CD4-positive, CD25-positive, alpha-beta regulatory T cell (primary cell): ENCODE measurements at regions not wholly inside any gene's neighbourhood (a gene's known extent, or its start where the extent isn't known, plus 50 kb on each side); places are given as distances from the start of the nearest gene placed in this dataset.

Experiments used
- ATAC-seq, 2 donors: fragments of 150-1000 bp; cut with Tn5 transposase; one replicate each; pipeline ENCODE4 v1.10.0; 2021; ENCODE audit warnings: low read depth in 2 of 2, moderate number of reproducible peaks in 2 of 2, moderate library complexity in 1 of 2
- DNase-seq, 3 donors: peaks; one replicate each; pipeline versions ENCODE4 v3.0.0 to v3.0.0-alpha.2; 2012 to 2022; ENCODE audit warnings: mixed read lengths in 1 of 3
- H3K27ac ChIP-seq: one replicate; pipeline ENCODE4 v1.7.0; 2013; ENCODE audit warnings: mild to moderate bottlenecking, low read length; ENCODE audit not compliant: insufficient read depth, poor library complexity, severe bottlenecking
- H3K27me3 ChIP-seq: one replicate; pipeline ENCODE4 v1.7.0; 2013; ENCODE audit warnings: low read length; ENCODE audit not compliant: control insufficient read depth, insufficient read depth
- H3K36me3 ChIP-seq: one replicate; pipeline ENCODE4 v1.7.0; 2013; ENCODE audit warnings: mild to moderate bottlenecking, low read length, moderate library complexity; ENCODE audit not compliant: control insufficient read depth, insufficient read depth
- H3K4me1 ChIP-seq: 2 replicates; pipeline ENCODE4 v1.7.0; 2013; ENCODE audit warnings: mild to moderate bottlenecking, low read length; ENCODE audit not compliant: insufficient read depth, control insufficient read depth, poor library complexity, severe bottlenecking
- H3K4me3 ChIP-seq: one replicate; pipeline ENCODE4 v1.7.0; 2013; ENCODE audit warnings: low read depth, mild to moderate bottlenecking, low read length, moderate library complexity
- H3K9me3 ChIP-seq, 2 experiments: 1 replicate in 1 of 2; 2 replicates in 1 of 2; pipeline ENCODE4 v1.7.0; 2013; ENCODE audit warnings: low read length in 2 of 2, mild to moderate bottlenecking in 1 of 2, moderate library complexity in 1 of 2; ENCODE audit not compliant: control insufficient read depth in 2 of 2
- H3K27ac Mint-ChIP-seq, 3 donors: one replicate each; pipeline ENCODE4 v1.8.0; 2020 to 2022; ENCODE audit warnings: mild to moderate bottlenecking in 3 of 3, mixed read lengths in 3 of 3, moderate library complexity in 2 of 3
- H3K27me3 Mint-ChIP-seq: one replicate; pipeline ENCODE4 v1.8.0; 2022; ENCODE audit warnings: mild to moderate bottlenecking, mixed read lengths
- H3K36me3 Mint-ChIP-seq: one replicate; pipeline ENCODE4 v1.8.0; 2020; ENCODE audit warnings: mixed read lengths
- H3K4me1 Mint-ChIP-seq, 4 donors: one replicate each; pipeline ENCODE4 v1.8.0; 2020 to 2022; ENCODE audit warnings: mixed read lengths in 4 of 4, mild to moderate bottlenecking in 1 of 4
- H3K4me3 Mint-ChIP-seq, 4 donors: one replicate each; pipeline ENCODE4 v1.8.0; 2020 to 2022; ENCODE audit warnings: mild to moderate bottlenecking in 4 of 4, mixed read lengths in 4 of 4, moderate library complexity in 3 of 4
- H3K9me3 Mint-ChIP-seq, 7 donors: one replicate each; pipeline ENCODE4 v1.8.0; 2020 to 2022; ENCODE audit warnings: mixed read lengths in 7 of 7, mild to moderate bottlenecking in 3 of 7, moderate library complexity in 2 of 7

DNA sequence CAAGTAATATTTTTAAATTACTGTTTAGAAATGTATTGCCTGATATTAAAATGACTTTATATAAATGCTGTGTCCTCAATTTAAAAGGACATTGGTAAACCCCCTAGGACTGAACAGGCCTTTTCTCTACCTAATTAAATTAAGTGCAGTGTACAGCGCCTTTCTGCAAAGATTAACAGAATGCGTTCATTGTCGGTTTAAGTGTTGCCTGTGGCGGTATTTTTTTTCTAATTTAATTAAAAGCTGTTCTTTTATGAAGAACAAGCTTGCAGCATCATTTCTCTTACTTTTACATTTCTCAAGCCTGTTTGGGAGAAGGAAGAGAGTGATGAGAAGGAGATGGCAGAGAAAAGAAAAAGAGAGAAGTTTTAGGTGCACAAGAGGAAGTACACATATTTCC lies 344.9 kb downstream of the CPS1 start:
- DNase-seq (no peak), ATAC-seq (no peak)
- H3K9me3 Mint-ChIP-seq: peaks cover 0 to 10% (median 2%) of the 10 kb centered on the region in 7 donors
- H3K36me3 ChIP-seq: no peaks in the 10 kb centered on the region
- H3K27me3 ChIP-seq: no peaks in the 10 kb centered on the region
- H3K4me3 Mint-ChIP-seq: no peak overlapping the region
- no peaks in the 10 kb centered on the region for H3K4me1 Mint-ChIP-seq
- no peaks in the 10 kb centered on the region for H3K27me3 Mint-ChIP-seq
- no peak overlapping the region for H3K27ac ChIP-seq
- H3K27ac Mint-ChIP-seq: no peak overlapping the region
- H3K9me3 ChIP-seq: no peaks in the 10 kb centered on the region
- H3K4me3 ChIP-seq: no peak overlapping the region
- H3K36me3 Mint-ChIP-seq: no peaks in the 10 kb centered on the region
- no peaks in the 10 kb centered on the region for H3K4me1 ChIP-seq

- Histone ChIP-seq H3K9me3 (no peaks in the 10 kb centered on the region), H3K4me1 (no peaks in the 10 kb centered on the region), H3K36me3 (no peaks in the 10 kb centered on the region), H3K4me3 (no peak overlapping the region), H3K27ac (no peak overlapping the region), H3K27me3 (no peaks in the 10 kb centered on the region)
- Mint-ChIP-seq H3K9me3 (peaks cover 3 to 29% (median 5%) of the 10 kb centered on the region in 7 donors), H3K4me3 (no peak overlapping the region), H3K27me3 (no peaks in the 10 kb centered on the region), H3K36me3 (no peaks in the 10 kb centered on the region), H3K27ac (no peak overlapping the region), H3K4me1 (no peaks in the 10 kb centered on the region)
- no peak for ATAC-seq
- no peak for DNase-seq
Observed at GRCh38 chr2:210912779-210913178, 356.4 kb downstream of the CPS1 start.

GRCh38 chr2:210913461-210913860 lies 357.1 kb downstream of the CPS1 start:
- H3K27me3 ChIP-seq: no peaks in the 10 kb centered on the region
- no peaks in the 10 kb centered on the region for H3K27me3 Mint-ChIP-seq
- H3K36me3 Mint-ChIP-seq: no peaks in the 10 kb centered on the region
- H3K9me3 ChIP-seq: no peaks in the 10 kb centered on the region
- peaks cover 2 to 23% (median 4%) of the 10 kb centered on the region in 7 donors for H3K9me3 Mint-ChIP-seq
- no peak overlapping the region for H3K4me3 Mint-ChIP-seq
- no peak overlapping the region for H3K4me3 ChIP-seq
- H3K27ac Mint-ChIP-seq: no peak overlapping the region
- no peaks in the 10 kb centered on the region for H3K36me3 ChIP-seq
- H3K4me1 ChIP-seq: no peaks in the 10 kb centered on the region
- H3K27ac ChIP-seq: no peak overlapping the region
- DNase-seq (no peak), ATAC-seq (no peak)
- no peaks in the 10 kb centered on the region for H3K4me1 Mint-ChIP-seq

DNA sequence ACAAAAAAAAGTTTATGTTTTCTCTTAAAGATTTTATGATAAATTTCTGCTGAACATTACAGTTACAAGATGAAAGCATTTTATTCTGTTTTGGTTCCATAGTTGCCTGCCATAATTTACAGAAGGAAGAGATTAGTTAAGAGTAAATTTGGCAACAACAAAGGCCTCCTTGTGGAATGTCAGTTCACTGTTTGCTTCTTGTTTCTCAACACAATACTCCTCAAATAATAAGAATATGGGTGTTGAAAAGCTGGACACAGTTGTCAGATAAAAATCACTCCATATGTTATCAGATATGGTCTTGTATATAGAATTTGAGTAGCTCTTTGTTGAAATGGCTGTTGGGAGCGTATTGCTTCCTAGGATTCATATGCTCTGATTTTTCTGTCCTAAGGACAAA lies 359.5 kb downstream of the CPS1 start:
- no peaks in the 10 kb centered on the region for H3K4me1 ChIP-seq
- H3K4me3 ChIP-seq: no peak overlapping the region
- H3K4me3 Mint-ChIP-seq: no peak overlapping the region
- H3K27ac ChIP-seq: no peak overlapping the region
- H3K27ac Mint-ChIP-seq: no peak overlapping the region
- H3K27me3 Mint-ChIP-seq: no peaks in the 10 kb centered on the region
- H3K36me3 ChIP-seq: no peaks in the 10 kb centered on the region
- H3K4me1 Mint-ChIP-seq: no peaks in the 10 kb centered on the region
- H3K36me3 Mint-ChIP-seq: no peaks in the 10 kb centered on the region
- no peak for ATAC-seq
- DNase-seq: no peak
- peaks cover 2 to 27% (median 5%) of the 10 kb centered on the region in 7 donors for H3K9me3 Mint-ChIP-seq
- H3K9me3 ChIP-seq: no peaks in the 10 kb centered on the region
- H3K27me3 ChIP-seq: no peaks in the 10 kb centered on the region

DNA sequence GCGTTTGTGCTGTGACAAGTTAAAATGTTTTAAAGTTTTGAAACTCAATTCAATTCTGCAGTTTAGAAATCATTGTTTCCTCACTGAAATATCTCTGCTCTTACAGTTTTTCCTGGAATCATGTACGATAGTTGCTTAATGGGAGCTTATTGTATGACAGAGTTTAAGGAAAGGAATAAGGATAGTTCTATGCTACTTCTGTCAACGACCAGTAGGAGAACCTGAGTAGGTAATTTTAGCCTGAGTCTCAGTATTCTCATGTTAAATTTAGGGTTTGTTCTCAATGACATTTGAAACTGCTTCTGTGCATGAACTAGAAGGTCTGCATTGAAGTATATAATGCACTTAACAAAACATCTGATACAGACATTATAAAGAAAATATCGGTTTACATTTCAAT lies 361.1 kb downstream of the CPS1 start:
- no peak overlapping the region for H3K27ac Mint-ChIP-seq
- H3K4me3 Mint-ChIP-seq: no peak overlapping the region
- Histone ChIP-seq H3K27me3 (no peaks in the 10 kb centered on the region), H3K4me3 (no peak overlapping the region), H3K9me3 (no peaks in the 10 kb centered on the region), H3K4me1 (no peaks in the 10 kb centered on the region), H3K36me3 (no peaks in the 10 kb centered on the region), H3K27ac (no peak overlapping the region)
- no peak for ATAC-seq
- no peaks in the 10 kb centered on the region for H3K4me1 Mint-ChIP-seq
- no peak for DNase-seq
- no peaks in the 10 kb centered on the region for H3K36me3 Mint-ChIP-seq
- peaks cover 0 to 22% (median 5%) of the 10 kb centered on the region in 7 donors for H3K9me3 Mint-ChIP-seq
- H3K27me3 Mint-ChIP-seq: no peaks in the 10 kb centered on the region

DNA sequence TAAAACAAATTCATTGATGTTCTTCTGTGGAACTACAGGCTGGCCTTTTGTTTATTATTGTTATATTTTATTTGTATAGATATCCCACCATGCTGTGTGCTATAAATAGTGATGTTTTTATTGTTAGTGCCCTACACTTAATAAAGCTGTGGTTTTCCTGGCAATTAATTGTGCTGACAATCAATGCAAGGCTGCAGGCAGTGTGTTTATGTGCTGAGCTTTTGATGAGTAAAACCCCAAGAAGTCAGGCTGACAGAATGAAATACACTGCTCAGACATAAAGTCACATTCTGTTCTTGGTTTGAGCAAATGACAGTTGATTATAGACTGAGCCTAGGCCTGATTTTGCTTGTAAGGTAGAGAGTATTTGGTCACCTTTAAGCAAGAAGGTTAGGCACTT lies 362.7 kb downstream of the CPS1 start:
- no peaks in the 10 kb centered on the region for H3K4me1 ChIP-seq
- H3K4me3 ChIP-seq: no peak overlapping the region
- no peaks in the 10 kb centered on the region for H3K4me1 Mint-ChIP-seq
- no peaks in the 10 kb centered on the region for H3K36me3 Mint-ChIP-seq
- no peaks in the 10 kb centered on the region for H3K27me3 ChIP-seq
- H3K27ac Mint-ChIP-seq: no peak overlapping the region
- H3K9me3 Mint-ChIP-seq: peaks cover 0 to 13% (median 4%) of the 10 kb centered on the region in 7 donors
- no peak for DNase-seq
- no peaks in the 10 kb centered on the region for H3K36me3 ChIP-seq
- H3K9me3 ChIP-seq: no peaks in the 10 kb centered on the region
- no peaks in the 10 kb centered on the region for H3K27me3 Mint-ChIP-seq
- ATAC-seq: no peak
- H3K27ac ChIP-seq: no peak overlapping the region
- H3K4me3 Mint-ChIP-seq: no peak overlapping the region

DNA sequence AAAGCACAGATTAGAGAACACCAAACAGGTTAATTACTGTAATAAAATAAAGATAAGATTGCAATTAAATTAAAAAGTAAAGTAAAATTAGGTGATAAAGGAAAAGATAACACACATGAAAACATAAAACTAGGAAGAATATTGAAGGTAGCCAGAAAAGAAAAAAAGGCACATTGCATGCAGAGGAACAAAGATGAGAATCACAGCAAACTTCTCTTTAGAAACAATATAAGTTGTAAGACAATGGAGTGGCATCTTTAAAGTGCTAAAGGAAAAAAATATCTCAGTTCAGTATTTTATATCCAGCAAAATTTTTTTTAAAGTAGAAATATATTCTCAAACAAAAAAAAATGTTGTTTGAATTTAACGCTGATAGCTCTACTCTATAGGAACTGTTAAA lies 366.0 kb downstream of the CPS1 start:
- no peaks in the 10 kb centered on the region for H3K4me1 Mint-ChIP-seq
- Histone ChIP-seq H3K4me3 (no peak overlapping the region), H3K36me3 (no peaks in the 10 kb centered on the region), H3K9me3 (no peaks in the 10 kb centered on the region), H3K4me1 (no peaks in the 10 kb centered on the region), H3K27me3 (no peaks in the 10 kb centered on the region), H3K27ac (no peak overlapping the region)
- ATAC-seq (no peak), DNase-seq (no peak)
- H3K27me3 Mint-ChIP-seq: no peaks in the 10 kb centered on the region
- H3K9me3 Mint-ChIP-seq: peaks cover 0 to 8% (median 5%) of the 10 kb centered on the region in 7 donors
- no peak overlapping the region for H3K27ac Mint-ChIP-seq
- H3K36me3 Mint-ChIP-seq: no peaks in the 10 kb centered on the region
- no peak overlapping the region for H3K4me3 Mint-ChIP-seq

- DNase-seq: no peak
- Mint-ChIP-seq H3K9me3 (peaks cover 0 to 8% (median 2%) of the 10 kb centered on the region in 7 donors), H3K27ac (no peak overlapping the region)
Observed at GRCh38 chr2:210928714-210929113, 372.3 kb downstream of the CPS1 start.

More at GRCh38 chr2:210928714-210929113, 372.3 kb downstream of the CPS1 start:
- H3K4me3 ChIP-seq: no peak overlapping the region
- no peaks in the 10 kb centered on the region for H3K36me3 ChIP-seq
- no peaks in the 10 kb centered on the region for H3K9me3 ChIP-seq
- H3K4me1 ChIP-seq: no peaks in the 10 kb centered on the region
- H3K4me1 Mint-ChIP-seq: no peaks in the 10 kb centered on the region
- H3K27me3 ChIP-seq: no peaks in the 10 kb centered on the region
- no peak overlapping the region for H3K4me3 Mint-ChIP-seq
- no peaks in the 10 kb centered on the region for H3K36me3 Mint-ChIP-seq
- H3K27me3 Mint-ChIP-seq: no peaks in the 10 kb centered on the region
- no peak for ATAC-seq
- H3K27ac ChIP-seq: no peak overlapping the region
